SH-SY5Y (cell line): ENCODE measurements at regions not wholly inside any gene's neighbourhood (a gene's known extent, or its start where the extent isn't known, plus 50 kb on each side); places are given as distances from the start of the nearest gene placed in this dataset.

Experiments used
- GATA2 ChIP-seq: IDR thresholded peaks from 2 replicates; pipeline ENCODE4 v1.6.1; 2011; ENCODE audit warnings: mild to moderate bottlenecking, low read depth, low read length
- GATA3 ChIP-seq: IDR thresholded peaks from 2 replicates; pipeline ENCODE4 v1.6.1; 2011; ENCODE audit warnings: low read depth, mild to moderate bottlenecking, low read length, moderate library complexity

GRCh38 chr11:31947051-31947450, 135.9 kb upstream of the PAX6 start:
- TF ChIP-seq GATA3 (no peak), GATA2 (no peak)
